Psoas muscle (tissue), 7 donors: ENCODE measurements at regions not wholly inside any gene's neighbourhood (a gene's known extent, or its start where the extent isn't known, plus 50 kb on each side); places are given as distances from the start of the nearest gene placed in this dataset.

Source experiments
- ATAC-seq, 4 donors: fragments of 200-7000 bp; cut with Tn5 transposase; one replicate each; pipeline ENCODE4 v1.9.1; 2020; ENCODE audit warnings: moderate library complexity in 3 of 4, mild to moderate bottlenecking in 2 of 4
- DNase-seq, 2 donors: peaks; one replicate each; pipeline ENCODE4 v3.0.0-alpha.2; 2020
- H3K27ac ChIP-seq: fragments of 200-600 bp; one replicate; pipeline ENCODE4 v1.8.0; 2022
- H3K27me3 ChIP-seq, 3 donors: fragments of 200-600 bp in 1 of 3; one replicate each; pipeline versions ENCODE4 v1.6.1 to v1.8.0; 2013 to 2022; ENCODE audit warnings: low read length in 2 of 3, mild to moderate bottlenecking in 2 of 3, moderate library complexity in 1 of 3; ENCODE audit not compliant: insufficient read depth in 3 of 3
- H3K36me3 ChIP-seq, 2 donors: fragments of 200-600 bp in 1 of 2; one replicate each; pipeline versions ENCODE4 v1.6.1 to v1.8.0; 2013 to 2022; ENCODE audit warnings: low read depth in 1 of 2, mild to moderate bottlenecking in 1 of 2, moderate library complexity in 1 of 2; ENCODE audit not compliant: insufficient read depth in 1 of 2
- H3K4me1 ChIP-seq: fragments of 200-600 bp; one replicate; pipeline ENCODE4 v1.8.0; 2022
- H3K4me3 ChIP-seq: fragments of 200-600 bp; one replicate; pipeline ENCODE4 v1.8.0; 2022; ENCODE audit warnings: mild to moderate bottlenecking
- H3K9me3 ChIP-seq: fragments of 200-600 bp; one replicate; pipeline ENCODE4 v1.8.0; 2022
- CTCF ChIP-seq: fragments of 200-600 bp; IDR thresholded peaks from one replicate; pipeline ENCODE4 v1.8.0; 2022; ENCODE audit warnings: antibody characterized with exemption
- WGBS, 3 donors: extraction: QIAGEN DNeasy Blood & Tissue Kit; methylation state at CpG; one replicate each; pipeline versions ENCODE4 v1.1.6 to v1.1.7; 2013; 5-methylcytosine and 5-hydroxymethylcytosine counted together
- intact Hi-C, 2 donors: fragments of 100-400 bp; cut with DNase I; formaldehyde crosslinking; loops; one replicate each; pipeline versions ENCODE4 v1.11.0 to v1.14.2; 2022
- donor health status: healthy with polysubstance abuse.
- donor health status: DM: no; HTN: no; CAD: no; lungs with moderate emphysema.
- donor health status: Bipolar disorder and iron deficiency.
- donor health status: healthy.
- donor health status: DM: yes; HTN: yes; CAD: no.
- donor health status: DM: no; HTN: no; CAD: no.
- donor health status: DM: yes; HTN: yes; CAD: no.

GRCh38 chr1:181260271-181260670, 171.8 kb downstream of the IER5 start:
- Histone ChIP-seq H3K27me3 (no peaks in the 10 kb centered on the region), H3K9me3 (no peaks in the 10 kb centered on the region), H3K4me3 (no peak overlapping the region), H3K27ac (no peak overlapping the region), H3K36me3 (no peaks in the 10 kb centered on the region), H3K4me1 (no peaks in the 10 kb centered on the region)
- no peak for DNase-seq
- 80 to 95% (median 92%) methylated on average over 3 of the region's 3 CpGs for WGBS, 3 donors
- intact Hi-C loops: no loop called here
- no peak for ATAC-seq
- TF ChIP-seq CTCF: no peak

GRCh38 chr1:181260994-181261393, 172.5 kb downstream of the IER5 start:
- no peak overlapping the region for H3K4me3 ChIP-seq
- intact Hi-C loops: no loop called here
- no peak for TF ChIP-seq CTCF
- no peaks in the 10 kb centered on the region for H3K9me3 ChIP-seq
- no peak for ATAC-seq
- DNase-seq: no peak
- no peak overlapping the region for H3K27ac ChIP-seq
- H3K4me1 ChIP-seq: no peaks in the 10 kb centered on the region
- no peaks in the 10 kb centered on the region for H3K27me3 ChIP-seq
- H3K36me3 ChIP-seq: no peaks in the 10 kb centered on the region
- WGBS, 3 donors: 95 to 100% (median 96%) methylated on average over 1 of the region's 1 CpG

GRCh38 chr1:181262069-181262468, 173.6 kb downstream of the IER5 start:
- H3K27me3 ChIP-seq: no peaks in the 10 kb centered on the region
- no peaks in the 10 kb centered on the region for H3K36me3 ChIP-seq
- intact Hi-C loops: no loop called here
- no peaks in the 10 kb centered on the region for H3K4me1 ChIP-seq
- H3K9me3 ChIP-seq: no peaks in the 10 kb centered on the region
- no peak for TF ChIP-seq CTCF
- ATAC-seq (no peak), DNase-seq (no peak)
- H3K27ac ChIP-seq: no peak overlapping the region
- WGBS, 3 donors: 40 to 41% (median 41%) methylated on average over 1 of the region's 1 CpG
- H3K4me3 ChIP-seq: no peak overlapping the region

- 87 to 92% (median 88%) methylated on average over 2 of the region's 2 CpGs for WGBS, 3 donors
- TF ChIP-seq CTCF: no peak
Measured at GRCh38 chr1:181263444-181263843, 174.9 kb downstream of the IER5 start.

GRCh38 chr1:181264821-181265220, 176.3 kb downstream of the IER5 start:
- TF ChIP-seq CTCF: no peak
- 68 to 77% (median 69%) methylated on average over 3 of the region's 3 CpGs for WGBS, 3 donors
- H3K27me3 ChIP-seq: no peaks in the 10 kb centered on the region
- H3K4me1 ChIP-seq: no peaks in the 10 kb centered on the region
- no peaks in the 10 kb centered on the region for H3K9me3 ChIP-seq
- no peak overlapping the region for H3K27ac ChIP-seq
- ATAC-seq: no peak
- no peak for DNase-seq
- H3K4me3 ChIP-seq: no peak overlapping the region
- intact Hi-C loops: no loop called here
- H3K36me3 ChIP-seq: no peaks in the 10 kb centered on the region

More at GRCh38 chr1:181263444-181263843, 174.9 kb downstream of the IER5 start:
- Histone ChIP-seq H3K9me3 (no peaks in the 10 kb centered on the region), H3K4me3 (no peak overlapping the region), H3K4me1 (no peaks in the 10 kb centered on the region), H3K36me3 (no peaks in the 10 kb centered on the region), H3K27me3 (no peaks in the 10 kb centered on the region), H3K27ac (no peak overlapping the region)
- DNase-seq (no peak), ATAC-seq (no peak)
- intact Hi-C loops: no loop called here
